ENCODE measurements at regions not wholly inside any gene's neighbourhood (a gene's known extent, or its start where the extent isn't known, plus 50 kb on each side); places are given as distances from the start of the nearest gene placed in this dataset.

DNA sequence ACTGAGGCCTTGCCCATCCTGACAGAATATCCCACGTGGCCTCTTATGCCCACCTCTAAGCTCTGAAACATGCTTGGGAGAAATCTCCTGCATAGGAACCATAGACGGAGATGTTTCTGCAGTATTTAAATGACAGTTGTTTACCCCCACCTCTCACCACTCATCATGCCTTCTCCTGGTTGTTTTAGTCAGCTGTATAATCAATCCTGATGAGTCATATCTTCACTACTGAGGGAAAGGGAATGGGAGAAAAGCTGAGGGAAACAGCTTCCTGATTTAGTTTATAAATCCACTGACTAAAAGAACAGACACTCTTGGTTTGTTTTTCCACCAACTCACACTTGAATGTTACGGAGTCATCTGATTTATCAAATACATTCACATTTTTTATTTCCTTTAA, 113.2 kb upstream of the TENT5A start:
- no peak for ATAC-seq (ENCODE audit: insufficient read depth, low read depth)

DNA sequence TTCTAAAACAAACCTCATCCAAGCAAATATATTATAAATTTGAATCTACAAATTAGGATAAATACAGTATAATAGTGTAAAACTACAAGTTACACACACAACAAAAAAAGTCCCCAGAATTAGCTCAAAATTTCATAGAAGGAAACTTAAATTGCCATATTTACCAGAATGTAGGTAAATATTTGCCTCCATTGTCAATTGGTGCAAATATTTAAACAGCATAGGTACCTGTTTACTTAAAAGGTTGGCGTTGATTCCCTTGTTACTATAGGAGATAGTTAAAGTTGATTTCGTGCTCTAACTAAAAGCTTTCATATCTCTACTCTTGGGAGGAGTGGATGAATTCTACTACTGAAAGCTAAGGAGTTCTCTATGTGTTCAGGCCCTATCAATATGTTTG, 111.6 kb upstream of the TENT5A start:
- no peak overlapping the region for H3K4me3 ChIP-seq (ENCODE audit: low read depth in 1 of 2, low read length in 2 of 2)
- H3K79me2 ChIP-seq (ENCODE audit: insufficient read depth, low read length) = no peaks in the 10 kb centered on the region
- no peaks in the 10 kb centered on the region for H4K20me1 ChIP-seq (ENCODE audit: insufficient read depth, low read length)
- H3K36me3 ChIP-seq (ENCODE audit: insufficient read depth, low read length) = no peaks in the 10 kb centered on the region
- TF ChIP-seq, protein P1, sequence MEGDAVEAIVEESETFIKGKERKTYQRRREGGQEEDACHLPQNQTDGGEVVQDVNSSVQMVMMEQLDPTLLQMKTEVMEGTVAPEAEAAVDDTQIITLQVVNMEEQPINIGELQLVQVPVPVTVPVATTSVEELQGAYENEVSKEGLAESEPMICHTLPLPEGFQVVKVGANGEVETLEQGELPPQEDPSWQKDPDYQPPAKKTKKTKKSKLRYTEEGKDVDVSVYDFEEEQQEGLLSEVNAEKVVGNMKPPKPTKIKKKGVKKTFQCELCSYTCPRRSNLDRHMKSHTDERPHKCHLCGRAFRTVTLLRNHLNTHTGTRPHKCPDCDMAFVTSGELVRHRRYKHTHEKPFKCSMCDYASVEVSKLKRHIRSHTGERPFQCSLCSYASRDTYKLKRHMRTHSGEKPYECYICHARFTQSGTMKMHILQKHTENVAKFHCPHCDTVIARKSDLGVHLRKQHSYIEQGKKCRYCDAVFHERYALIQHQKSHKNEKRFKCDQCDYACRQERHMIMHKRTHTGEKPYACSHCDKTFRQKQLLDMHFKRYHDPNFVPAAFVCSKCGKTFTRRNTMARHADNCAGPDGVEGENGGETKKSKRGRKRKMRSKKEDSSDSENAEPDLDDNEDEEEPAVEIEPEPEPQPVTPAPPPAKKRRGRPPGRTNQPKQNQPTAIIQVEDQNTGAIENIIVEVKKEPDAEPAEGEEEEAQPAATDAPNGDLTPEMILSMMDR (IDR thresholded peaks at IDR 0.05; ENCODE audit: borderline replicate concordance, extremely low read depth, low read length, poor library complexity, severe bottlenecking) = no peak
- no peak for TF ChIP-seq EZH2 (IDR thresholded peaks at IDR 0.05; ENCODE audit: borderline replicate concordance, low read depth, low read length, severe bottlenecking)
- H3K9me3 ChIP-seq (ENCODE audit: insufficient read depth, low read length, severe bottlenecking) = no peaks in the 10 kb centered on the region
- ATAC-seq (ENCODE audit: insufficient read depth, low read depth) = no peak
- H3K4me2 ChIP-seq (ENCODE audit: insufficient read depth, low read length) = no peak overlapping the region
- no peak overlapping the region for H3K9ac ChIP-seq (ENCODE audit: low read depth, low read length)
- H3K27ac ChIP-seq (ENCODE audit: low read length) = no peak overlapping the region
- H2AFZ ChIP-seq (ENCODE audit: low read depth, low read length) = no peak overlapping the region
- no peaks in the 10 kb centered on the region for H3K27me3 ChIP-seq (ENCODE audit: insufficient read depth, low read length, poor library complexity)
- no peak for DNase-seq
- no peaks in the 10 kb centered on the region for H3K4me1 ChIP-seq (ENCODE audit: insufficient read depth, low read length)

More for the DNA sequence above, 113.2 kb upstream of the TENT5A start:
- H3K4me1 ChIP-seq (ENCODE audit: insufficient read depth, low read length) = no peaks in the 10 kb centered on the region
- no peaks in the 10 kb centered on the region for H3K79me2 ChIP-seq (ENCODE audit: insufficient read depth, low read length)
- H3K36me3 ChIP-seq (ENCODE audit: insufficient read depth, low read length) = no peaks in the 10 kb centered on the region
- H2AFZ ChIP-seq (ENCODE audit: low read depth, low read length) = no peak overlapping the region
- no peaks in the 10 kb centered on the region for H4K20me1 ChIP-seq (ENCODE audit: insufficient read depth, low read length)
- H3K27ac ChIP-seq (ENCODE audit: low read length) = no peak overlapping the region
- no peaks in the 10 kb centered on the region for H3K9me3 ChIP-seq (ENCODE audit: insufficient read depth, low read length, severe bottlenecking)
- H3K27me3 ChIP-seq (ENCODE audit: insufficient read depth, low read length, poor library complexity) = no peaks in the 10 kb centered on the region
- no peak overlapping the region for H3K4me3 ChIP-seq (ENCODE audit: low read depth in 1 of 2, low read length in 2 of 2)
- no peak overlapping the region for H3K4me2 ChIP-seq (ENCODE audit: insufficient read depth, low read length)
- DNase-seq = no peak
- H3K9ac ChIP-seq (ENCODE audit: low read depth, low read length) = no peak overlapping the region
- TF ChIP-seq, protein P1 (IDR thresholded peaks at IDR 0.05; ENCODE audit: borderline replicate concordance, extremely low read depth, low read length, poor library complexity, severe bottlenecking) = no peak
- TF ChIP-seq EZH2 (IDR thresholded peaks at IDR 0.05; ENCODE audit: borderline replicate concordance, low read depth, low read length, severe bottlenecking) = no peak

DNA sequence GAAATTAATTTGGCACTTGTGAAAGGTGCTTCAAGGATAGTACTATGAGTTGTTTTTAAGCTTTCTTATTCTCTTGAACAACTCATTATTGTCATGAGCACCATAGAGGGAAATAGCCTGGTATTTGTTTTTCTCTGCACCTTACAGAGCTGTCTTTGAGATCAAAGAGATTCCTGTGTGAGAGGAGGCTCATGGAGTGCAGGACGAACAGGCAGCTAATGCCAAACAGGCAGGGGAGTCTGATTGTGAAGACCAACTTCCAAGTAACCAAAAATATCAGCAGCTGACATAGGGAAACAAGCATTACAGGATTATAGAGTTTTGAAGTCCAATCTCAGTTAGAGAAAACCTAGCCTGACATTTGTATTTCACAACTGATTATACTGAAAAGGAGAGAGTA, 110.6 kb upstream of the TENT5A start:
- DNase-seq = no peak

More for the DNA sequence above, 110.6 kb upstream of the TENT5A start:
- no peak for ATAC-seq (ENCODE audit: insufficient read depth, low read depth)
- no peaks in the 10 kb centered on the region for H4K20me1 ChIP-seq (ENCODE audit: insufficient read depth, low read length)
- H3K4me3 ChIP-seq (ENCODE audit: low read depth in 1 of 2, low read length in 2 of 2) = no peak overlapping the region
- H2AFZ ChIP-seq (ENCODE audit: low read depth, low read length) = no peak overlapping the region
- no peaks in the 10 kb centered on the region for H3K9me3 ChIP-seq (ENCODE audit: insufficient read depth, low read length, severe bottlenecking)
- H3K4me1 ChIP-seq (ENCODE audit: insufficient read depth, low read length) = no peaks in the 10 kb centered on the region
- no peaks in the 10 kb centered on the region for H3K79me2 ChIP-seq (ENCODE audit: insufficient read depth, low read length)
- H3K27ac ChIP-seq (ENCODE audit: low read length) = no peak overlapping the region
- H3K4me2 ChIP-seq (ENCODE audit: insufficient read depth, low read length) = no peak overlapping the region
- no peaks in the 10 kb centered on the region for H3K36me3 ChIP-seq (ENCODE audit: insufficient read depth, low read length)
- TF ChIP-seq EZH2 (IDR thresholded peaks at IDR 0.05; ENCODE audit: borderline replicate concordance, low read depth, low read length, severe bottlenecking) = no peak
- TF ChIP-seq, protein P1 (IDR thresholded peaks at IDR 0.05; ENCODE audit: borderline replicate concordance, extremely low read depth, low read length, poor library complexity, severe bottlenecking) = no peak
- no peak overlapping the region for H3K9ac ChIP-seq (ENCODE audit: low read depth, low read length)
- no peaks in the 10 kb centered on the region for H3K27me3 ChIP-seq (ENCODE audit: insufficient read depth, low read length, poor library complexity)

All from DND-41 (cell line).